ENCODE measurements at regions not wholly inside any gene's neighbourhood (a gene's known extent, or its start where the extent isn't known, plus 50 kb on each side); places are given as distances from the start of the nearest gene placed in this dataset.
"Not testable (repeated sequence)": the region's sequence is repeated elsewhere in the genome, so short reads cannot be mapped to it uniquely, and the experiment has no call there.

- H3K36me3 ChIP-seq; H3K27ac ChIP-seq; H3K27me3 ChIP-seq; DNase-seq; H3K4me1 ChIP-seq; intact Hi-C loops (cut with DNase I); H3K9me3 ChIP-seq; H3K4me3 ChIP-seq (replicated peaks in 1 of 3): not testable (repeated sequence)
- 82 to 89% methylated on average over 18 of the region's 18 CpGs for WGBS, 2 donors
Observed at GRCh38 chr4:189586908-189587632, 353.6 kb upstream of the FRG1 start.

GRCh38 chr4:189589201-189589600, 351.5 kb upstream of the FRG1 start:
- H3K4me3 ChIP-seq (replicated peaks in 1 of 3); H3K4me1 ChIP-seq; intact Hi-C loops (cut with DNase I); H3K36me3 ChIP-seq; H3K27ac ChIP-seq; DNase-seq; H3K9me3 ChIP-seq; H3K27me3 ChIP-seq: not testable (repeated sequence)
- 89 to 92% methylated on average over 12 of the region's 12 CpGs for WGBS, 2 donors

- intact Hi-C loops (cut with DNase I), result no loop called here
- no peak for TF ChIP-seq POLR2A (IDR thresholded peaks at IDR 0.05)
- no peak for TF ChIP-seq CTCF (IDR thresholded peaks at IDR 0.05)
- Histone ChIP-seq H3K36me3 (no peaks in the 10 kb centered on the region), H3K9me3 (no peaks in the 10 kb centered on the region), H3K27ac (no peak overlapping the region), H3K4me3 (replicated peaks in 1 of 3) (no peak overlapping the region), H3K27me3 (no peaks in the 10 kb centered on the region), H3K4me1 (no peaks in the 10 kb centered on the region)
- WGBS, 2 donors, result 62 to 79% methylated on average over 5 of the region's 5 CpGs
- no peak for DNase-seq
Observed at GRCh38 chr4:189592890-189593289, 347.8 kb upstream of the FRG1 start.

GRCh38 chr4:189597341-189597740, 343.3 kb upstream of the FRG1 start:
- Histone ChIP-seq H3K27me3 (no peaks in the 10 kb centered on the region), H3K36me3 (no peaks in the 10 kb centered on the region), H3K27ac (no peak overlapping the region), H3K4me3 (replicated peaks in 1 of 3) (no peak overlapping the region), H3K4me1 (no peaks in the 10 kb centered on the region), H3K9me3 (no peaks in the 10 kb centered on the region)
- TF ChIP-seq CTCF (IDR thresholded peaks at IDR 0.05) (no peak), POLR2A (IDR thresholded peaks at IDR 0.05) (no peak)
- WGBS, 2 donors, result 63 to 65% methylated on average over 8 of the region's 8 CpGs
- intact Hi-C loops (cut with DNase I), result no loop called here
- DNase-seq, result no peak

DNA sequence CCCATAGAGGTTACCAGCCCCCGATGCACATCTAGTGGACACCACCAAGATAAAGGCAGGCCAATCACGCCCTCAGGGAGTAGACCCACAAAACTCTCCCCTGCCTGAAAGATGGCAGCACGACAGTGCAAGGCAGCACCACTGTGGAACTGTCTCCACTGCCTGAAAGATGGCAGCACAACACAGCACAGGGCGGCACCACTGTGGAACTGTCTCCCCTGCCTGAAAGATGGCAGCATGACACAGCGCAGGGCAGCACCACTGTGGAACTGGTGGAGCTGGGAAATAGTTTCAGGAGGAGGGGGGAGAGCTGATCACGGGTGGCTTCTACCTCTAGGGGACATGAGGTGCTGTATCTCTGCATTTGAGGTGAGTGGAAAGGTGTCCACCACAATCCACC, 340.4 kb upstream of the FRG1 start:
- TF ChIP-seq CTCF (IDR thresholded peaks at IDR 0.05) (no peak), POLR2A (IDR thresholded peaks at IDR 0.05) (no peak)

DNA sequence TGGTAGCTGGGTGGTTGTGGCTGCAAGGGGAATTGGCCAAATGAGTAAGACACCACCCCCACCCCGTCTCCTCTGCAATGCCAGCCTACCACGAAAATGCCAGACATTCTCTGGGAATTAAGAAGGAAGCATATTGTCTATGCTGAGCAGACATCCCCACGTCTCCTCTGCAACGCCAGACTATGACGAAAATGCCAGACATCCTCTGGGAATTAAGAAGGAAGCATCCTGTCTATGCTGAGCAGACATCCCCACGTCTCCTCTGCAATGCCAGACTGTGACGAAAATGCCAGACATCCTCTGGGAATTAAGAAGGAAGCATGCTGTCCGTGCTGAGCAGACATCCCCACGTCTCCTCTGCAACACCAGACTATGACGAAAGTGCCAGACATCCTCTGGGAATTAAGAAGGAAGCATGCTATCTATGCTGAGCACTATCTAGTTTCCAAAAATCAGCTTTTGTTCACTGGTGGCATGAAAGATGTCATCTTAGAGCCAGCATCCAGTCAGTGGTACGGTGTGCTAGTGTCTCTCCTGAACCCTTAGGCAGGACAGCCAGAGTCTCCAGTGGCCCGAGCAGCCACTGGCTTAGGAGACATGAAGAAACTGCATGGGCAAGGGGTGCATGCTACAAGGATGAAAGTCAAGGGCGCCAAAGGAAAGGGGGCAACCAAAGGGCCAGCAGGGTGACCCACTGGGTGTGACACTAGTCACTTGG, 339.8 kb upstream of the FRG1 start:
- 72 to 75% methylated on average over 12 to 13 of the region's 13 CpGs for WGBS, 2 donors
- intact Hi-C loops (cut with DNase I), result no loop called here
- Histone ChIP-seq H3K27ac (no peak overlapping the region), H3K36me3 (no peaks in the 10 kb centered on the region), H3K4me3 (replicated peaks in 1 of 3) (no peak overlapping the region), H3K27me3 (no peaks in the 10 kb centered on the region), H3K4me1 (no peaks in the 10 kb centered on the region), H3K9me3 (no peaks in the 10 kb centered on the region)
- no peak for DNase-seq
- TF ChIP-seq CTCF (IDR thresholded peaks at IDR 0.05) (no peak), POLR2A (IDR thresholded peaks at IDR 0.05) (no peak)

More for the DNA sequence above, 340.4 kb upstream of the FRG1 start:
- WGBS, 2 donors, result 90 to 95% methylated on average over 5 to 6 of the region's 6 CpGs
- Histone ChIP-seq H3K27me3 (no peaks in the 10 kb centered on the region), H3K4me3 (replicated peaks in 1 of 3) (no peak overlapping the region), H3K27ac (no peak overlapping the region), H3K36me3 (no peaks in the 10 kb centered on the region), H3K4me1 (no peaks in the 10 kb centered on the region), H3K9me3 (no peaks in the 10 kb centered on the region)
- DNase-seq, result no peak
- intact Hi-C loops (cut with DNase I), result no loop called here

DNA sequence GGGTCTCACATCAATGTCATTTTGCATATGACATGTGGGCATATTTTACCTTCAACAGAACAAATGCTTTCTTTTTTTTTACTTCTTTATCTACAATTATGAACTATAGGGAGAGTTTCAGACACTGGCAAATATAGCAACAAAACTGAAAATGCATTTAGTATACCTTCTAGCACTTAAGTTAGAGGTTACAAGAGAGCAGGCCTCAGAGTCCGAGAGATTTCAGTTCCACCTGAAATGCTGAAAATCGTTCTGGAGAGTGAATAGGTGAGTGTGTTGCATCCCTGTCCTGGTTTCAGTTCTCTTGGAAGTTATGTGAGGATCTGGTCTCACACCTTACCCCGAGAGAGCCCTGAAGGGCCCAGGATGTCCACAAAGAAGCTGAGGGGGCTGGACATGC, 337.8 kb upstream of the FRG1 start:
- H3K4me3 ChIP-seq (replicated peaks in 1 of 3); H3K4me1 ChIP-seq; DNase-seq; intact Hi-C loops (cut with DNase I); H3K27ac ChIP-seq; H3K9me3 ChIP-seq; H3K27me3 ChIP-seq; H3K36me3 ChIP-seq: not testable (repeated sequence)
- WGBS, 2 donors, result 64 to 71% methylated on average over 3 of the region's 3 CpGs

DNA sequence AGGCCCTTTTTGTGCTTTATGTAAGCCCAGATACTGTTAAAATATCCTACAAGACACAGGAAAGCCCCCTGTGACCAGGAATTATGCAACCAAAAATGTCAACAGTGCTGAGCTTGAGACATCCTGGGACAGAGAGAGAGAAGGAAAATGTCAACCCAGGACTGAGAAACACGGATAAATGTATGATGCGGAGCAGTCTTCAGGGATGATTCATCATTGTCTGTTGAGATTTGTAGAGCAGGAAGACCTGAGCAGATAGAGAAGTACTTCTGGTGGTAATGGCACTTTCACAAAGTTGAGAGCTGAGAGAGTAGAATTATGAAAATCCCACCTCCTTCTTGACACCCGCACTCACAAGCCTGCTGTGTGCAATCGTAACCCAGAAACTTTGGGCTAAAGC, 330.1 kb upstream of the FRG1 start:
- H3K4me3 ChIP-seq (replicated peaks in 1 of 3); DNase-seq; H3K9me3 ChIP-seq; H3K27ac ChIP-seq; H3K4me1 ChIP-seq; intact Hi-C loops (cut with DNase I); H3K27me3 ChIP-seq; H3K36me3 ChIP-seq: not testable (repeated sequence)
- WGBS, 2 donors, result 67 to 68% methylated on average over 4 of the region's 4 CpGs

Measured in thyroid gland (tissue), 4 donors.